ENCODE measurements at regions not wholly inside any gene's neighbourhood (a gene's known extent, or its start where the extent isn't known, plus 50 kb on each side); places are given as distances from the start of the nearest gene placed in this dataset.

GRCh38 chr6:1487239-1487638 is 97.9 kb downstream of the FOXF2 start:
- TF ChIP-seq ELF4 (IDR thresholded peaks at IDR 0.05) (no peak), FOXA1 (IDR thresholded peaks at IDR 0.05) (no peak), HDGF (IDR thresholded peaks at IDR 0.05; ENCODE audit: borderline replicate concordance) (no peak), SP1 (IDR thresholded peaks at IDR 0.05) (no peak), PKNOX1 (IDR thresholded peaks at IDR 0.05) (no peak), L3MBTL2 (conservative IDR thresholded peaks at IDR 0.05) (no peak), BHLHE40 (IDR thresholded peaks at IDR 0.05; ENCODE audit: borderline replicate concordance) (no peak), ZNF384 (IDR thresholded peaks at IDR 0.05) (no peak), ARNT (IDR thresholded peaks at IDR 0.05) (no peak), NFRKB (IDR thresholded peaks at IDR 0.05) (no peak), SUZ12 (IDR thresholded peaks at IDR 0.05) (no peak), FOXM1 (IDR thresholded peaks at IDR 0.05; ENCODE audit: borderline replicate concordance) (no peak), CTBP1 (IDR thresholded peaks at IDR 0.05; ENCODE audit: borderline replicate concordance) (no peak), TARDBP (IDR thresholded peaks at IDR 0.05) (no peak)
